ENCODE measurements at regions not wholly inside any gene's neighbourhood (a gene's known extent, or its start where the extent isn't known, plus 50 kb on each side); places are given as distances from the start of the nearest gene placed in this dataset.

DNA sequence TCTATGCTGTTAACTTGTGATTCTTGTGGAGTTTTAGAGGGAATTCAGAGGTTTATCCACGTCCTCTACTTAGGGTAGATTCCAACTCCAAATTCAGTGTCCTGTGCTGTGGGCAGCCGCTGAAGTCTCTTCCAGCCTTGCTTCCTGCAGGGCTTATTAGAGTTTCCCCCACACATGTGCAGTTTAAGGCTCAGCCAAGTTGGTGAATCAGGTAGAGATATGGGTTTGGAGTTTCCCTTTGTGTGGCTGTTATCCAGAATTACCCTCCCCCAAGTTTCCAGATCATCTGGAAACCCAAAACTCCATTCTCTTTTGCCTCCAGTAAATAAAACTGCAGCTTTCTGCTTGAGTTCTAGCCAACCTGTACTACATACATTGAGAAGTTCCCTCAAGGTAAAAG lies 853.7 kb downstream of the GALC start:
- TF ChIP-seq TAF1 (IDR thresholded peaks at IDR 0.05; ENCODE audit: borderline replicate concordance, insufficient read depth, low read length) (no peak), FOXP2 (optimal IDR thresholded peaks at IDR 0.05; ENCODE audit: borderline replicate concordance, extremely low read depth, extremely low read length, insufficient read depth) (no peak), SIN3A (IDR thresholded peaks at IDR 0.05; ENCODE audit: borderline replicate concordance, insufficient read depth, low read length) (no peak), POLR2AphosphoS5 (IDR thresholded peaks at IDR 0.05; ENCODE audit: low read depth, low read length) (no peak)
- TF ChIP-seq, protein P1, sequence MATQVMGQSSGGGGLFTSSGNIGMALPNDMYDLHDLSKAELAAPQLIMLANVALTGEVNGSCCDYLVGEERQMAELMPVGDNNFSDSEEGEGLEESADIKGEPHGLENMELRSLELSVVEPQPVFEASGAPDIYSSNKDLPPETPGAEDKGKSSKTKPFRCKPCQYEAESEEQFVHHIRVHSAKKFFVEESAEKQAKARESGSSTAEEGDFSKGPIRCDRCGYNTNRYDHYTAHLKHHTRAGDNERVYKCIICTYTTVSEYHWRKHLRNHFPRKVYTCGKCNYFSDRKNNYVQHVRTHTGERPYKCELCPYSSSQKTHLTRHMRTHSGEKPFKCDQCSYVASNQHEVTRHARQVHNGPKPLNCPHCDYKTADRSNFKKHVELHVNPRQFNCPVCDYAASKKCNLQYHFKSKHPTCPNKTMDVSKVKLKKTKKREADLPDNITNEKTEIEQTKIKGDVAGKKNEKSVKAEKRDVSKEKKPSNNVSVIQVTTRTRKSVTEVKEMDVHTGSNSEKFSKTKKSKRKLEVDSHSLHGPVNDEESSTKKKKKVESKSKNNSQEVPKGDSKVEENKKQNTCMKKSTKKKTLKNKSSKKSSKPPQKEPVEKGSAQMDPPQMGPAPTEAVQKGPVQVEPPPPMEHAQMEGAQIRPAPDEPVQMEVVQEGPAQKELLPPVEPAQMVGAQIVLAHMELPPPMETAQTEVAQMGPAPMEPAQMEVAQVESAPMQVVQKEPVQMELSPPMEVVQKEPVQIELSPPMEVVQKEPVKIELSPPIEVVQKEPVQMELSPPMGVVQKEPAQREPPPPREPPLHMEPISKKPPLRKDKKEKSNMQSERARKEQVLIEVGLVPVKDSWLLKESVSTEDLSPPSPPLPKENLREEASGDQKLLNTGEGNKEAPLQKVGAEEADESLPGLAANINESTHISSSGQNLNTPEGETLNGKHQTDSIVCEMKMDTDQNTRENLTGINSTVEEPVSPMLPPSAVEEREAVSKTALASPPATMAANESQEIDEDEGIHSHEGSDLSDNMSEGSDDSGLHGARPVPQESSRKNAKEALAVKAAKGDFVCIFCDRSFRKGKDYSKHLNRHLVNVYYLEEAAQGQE (IDR thresholded peaks at IDR 0.05; ENCODE audit: insufficient read depth in 1 of 2, low read depth in 2 of 2, low read length in 2 of 2), result no peak

DNA sequence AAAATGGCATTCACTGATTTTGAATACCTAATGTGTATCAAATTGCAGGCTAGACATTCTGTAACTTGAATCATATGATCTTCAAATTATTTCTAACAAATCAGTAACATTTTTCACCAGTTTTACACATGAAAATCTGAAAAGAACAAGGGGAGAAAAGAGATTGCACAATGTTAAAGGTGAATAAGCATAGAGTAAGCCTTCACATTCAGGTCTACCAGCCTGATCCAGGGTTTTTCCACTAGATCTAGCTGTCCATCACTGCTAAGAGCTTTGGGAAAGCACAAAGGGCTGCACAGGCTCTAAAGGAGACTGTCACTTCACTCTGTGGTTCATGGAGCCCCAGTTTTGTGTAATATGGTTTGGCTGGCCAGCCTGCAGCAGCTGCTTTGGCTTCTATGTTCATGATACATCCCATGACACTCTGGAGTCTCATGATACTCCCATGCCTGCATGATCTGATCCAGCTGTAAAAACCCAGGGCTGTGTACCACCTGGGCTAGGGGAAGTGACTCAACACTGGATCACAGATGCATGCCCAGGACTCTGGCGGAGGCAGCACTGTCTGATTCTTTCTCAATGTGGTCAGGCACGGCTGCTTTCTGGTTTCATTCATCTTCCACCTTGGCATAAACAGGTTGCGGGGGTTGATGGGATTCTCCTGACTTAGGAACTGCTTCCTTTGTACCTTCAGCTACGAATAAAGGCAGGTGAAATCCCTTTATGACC lies 859.7 kb downstream of the GALC start:
- no peak for TF ChIP-seq POLR2AphosphoS5 (IDR thresholded peaks at IDR 0.05; ENCODE audit: low read depth, low read length)
- no peak for TF ChIP-seq TAF1 (IDR thresholded peaks at IDR 0.05; ENCODE audit: borderline replicate concordance, insufficient read depth, low read length)
- no peak for TF ChIP-seq SIN3A (IDR thresholded peaks at IDR 0.05; ENCODE audit: borderline replicate concordance, insufficient read depth, low read length)
- TF ChIP-seq FOXP2 (optimal IDR thresholded peaks at IDR 0.05; ENCODE audit: borderline replicate concordance, extremely low read depth, extremely low read length, insufficient read depth), result no peak
- TF ChIP-seq, protein P1 (IDR thresholded peaks at IDR 0.05; ENCODE audit: insufficient read depth in 1 of 2, low read depth in 2 of 2, low read length in 2 of 2), result no peak

DNA sequence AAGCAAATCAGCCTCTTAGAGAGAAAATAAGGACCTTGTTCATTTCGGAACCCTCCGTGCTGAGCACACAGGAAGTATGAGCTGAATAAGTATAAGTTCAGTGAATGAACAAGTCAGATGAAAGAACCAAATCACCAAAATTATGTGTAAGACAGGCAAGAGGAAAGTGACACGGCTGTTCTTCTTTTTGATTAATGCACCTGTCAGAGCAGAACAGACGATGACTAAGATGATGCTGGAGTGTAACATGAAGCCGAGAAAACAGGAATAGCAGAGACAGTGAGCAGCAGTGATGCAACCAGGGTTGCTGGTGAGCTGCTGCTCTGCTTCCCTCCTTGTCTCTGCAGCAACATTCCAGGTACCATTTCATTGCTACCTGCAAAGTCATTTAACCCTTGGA lies 861.1 kb downstream of the GALC start:
- TF ChIP-seq POLR2AphosphoS5 (IDR thresholded peaks at IDR 0.05; ENCODE audit: low read depth, low read length) (no peak), TAF1 (IDR thresholded peaks at IDR 0.05; ENCODE audit: borderline replicate concordance, insufficient read depth, low read length) (no peak), FOXP2 (optimal IDR thresholded peaks at IDR 0.05; ENCODE audit: borderline replicate concordance, extremely low read depth, extremely low read length, insufficient read depth) (no peak), SIN3A (IDR thresholded peaks at IDR 0.05; ENCODE audit: borderline replicate concordance, insufficient read depth, low read length) (no peak)
- TF ChIP-seq, protein P1 (IDR thresholded peaks at IDR 0.05; ENCODE audit: insufficient read depth in 1 of 2, low read depth in 2 of 2, low read length in 2 of 2), result no peak

DNA sequence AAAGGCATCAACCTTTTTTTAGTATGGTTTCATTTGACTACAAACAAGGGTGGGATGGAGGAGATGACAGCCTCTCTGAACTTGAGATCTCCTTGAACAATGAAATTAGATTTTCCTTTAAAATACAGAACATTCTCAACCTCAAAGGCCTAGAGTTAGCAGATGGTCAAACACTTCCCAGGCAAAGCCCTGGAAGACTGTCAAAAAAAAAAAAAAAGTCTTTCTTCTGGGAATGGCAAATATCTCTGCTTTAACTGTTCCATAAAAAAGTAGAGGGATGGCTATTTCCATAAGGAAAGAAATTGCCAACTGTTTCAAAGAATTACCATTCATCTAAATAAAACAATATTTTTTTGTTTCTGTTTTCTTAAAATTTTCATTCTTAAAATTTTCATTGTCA lies 870.8 kb downstream of the GALC start:
- TF ChIP-seq SIN3A (IDR thresholded peaks at IDR 0.05; ENCODE audit: borderline replicate concordance, insufficient read depth, low read length) (no peak), POLR2AphosphoS5 (IDR thresholded peaks at IDR 0.05; ENCODE audit: low read depth, low read length) (no peak), FOXP2 (optimal IDR thresholded peaks at IDR 0.05; ENCODE audit: borderline replicate concordance, extremely low read depth, extremely low read length, insufficient read depth) (no peak), TAF1 (IDR thresholded peaks at IDR 0.05; ENCODE audit: borderline replicate concordance, insufficient read depth, low read length) (no peak)
- TF ChIP-seq, protein P1 (IDR thresholded peaks at IDR 0.05; ENCODE audit: insufficient read depth in 1 of 2, low read depth in 2 of 2, low read length in 2 of 2), result no peak

Data from PFSK-1 (cell line).